ENCODE measurements at regions not wholly inside any gene's neighbourhood (a gene's known extent, or its start where the extent isn't known, plus 50 kb on each side); places are given as distances from the start of the nearest gene placed in this dataset.
A peak's percentile ranks its signal among the peaks of the same experiment; 100 is the strongest.

GRCh38 chr2:238716171-238716570 lies 131.7 kb upstream of the TWIST2 start:
- WGBS (ENCODE audit: extremely low coverage, insufficient coverage, insufficient read length): no CpG with 5 or more reads among the region's 12 CpGs
- H2BK5ac ChIP-seq (ENCODE audit: low read depth, low read length, poor library complexity): no peak overlapping the region
- H3K4me2 ChIP-seq (ENCODE audit: low read length): no peak overlapping the region
- H4K91ac ChIP-seq (ENCODE audit: low read depth, low read length): no peak overlapping the region
- no peak for DNase-seq
- H2BK120ac ChIP-seq (ENCODE audit: insufficient read depth, low read length, poor library complexity): no peak overlapping the region
- H3K9ac ChIP-seq (ENCODE audit: low read length): peak overlapping the region; percentile 32
- H3K23ac ChIP-seq (ENCODE audit: low read length): no peak overlapping the region
- no peaks in the 10 kb centered on the region for H3K27me3 ChIP-seq (ENCODE audit: insufficient read depth, low read length)
- H3K79me1 ChIP-seq (ENCODE audit: low read length): no peaks in the 10 kb centered on the region
- H4K12ac ChIP-seq (ENCODE audit: low read depth, low read length): no peak overlapping the region
- no peak overlapping the region for H4K8ac ChIP-seq (ENCODE audit: low read depth, low read length)
- no peak overlapping the region for H3K14ac ChIP-seq (ENCODE audit: low read length)
- no peaks in the 10 kb centered on the region for H3K4me1 ChIP-seq (ENCODE audit: control insufficient read depth in 1 of 2, insufficient read depth in 2 of 2, low read length in 2 of 2)
- no peaks in the 10 kb centered on the region for H3K79me2 ChIP-seq (ENCODE audit: control insufficient read depth, insufficient read depth, low read length, poor library complexity)
- H3K27ac ChIP-seq (ENCODE audit: low read depth, low read length): no peak overlapping the region
- H3K4ac ChIP-seq (ENCODE audit: low read depth, low read length): no peak overlapping the region
- H3K36me3 ChIP-seq (ENCODE audit: control insufficient read depth in 1 of 2, insufficient read depth in 2 of 2, low read length in 2 of 2): no peaks in the 10 kb centered on the region
- no peak overlapping the region for H3K4me3 ChIP-seq (ENCODE audit: low read depth, low read length)
- no peak overlapping the region for H2BK12ac ChIP-seq (ENCODE audit: low read length)
- no peak overlapping the region for H2AK5ac ChIP-seq (ENCODE audit: low read length)
- H2AFZ ChIP-seq (ENCODE audit: insufficient read depth, low read length, poor library complexity): no peak overlapping the region
- H3K18ac ChIP-seq (ENCODE audit: low read length): no peak overlapping the region
- H3K9me3 ChIP-seq (ENCODE audit: insufficient read depth, low read depth, low read length): peaks cover 6% of the 10 kb centered on the region

GRCh38 chr2:238716585-238716984 lies 131.3 kb upstream of the TWIST2 start:
- H3K23ac ChIP-seq (ENCODE audit: low read length): no peak overlapping the region
- H3K36me3 ChIP-seq (ENCODE audit: control insufficient read depth in 1 of 2, insufficient read depth in 2 of 2, low read length in 2 of 2): no peaks in the 10 kb centered on the region
- no peak for DNase-seq
- no peaks in the 10 kb centered on the region for H3K4me1 ChIP-seq (ENCODE audit: control insufficient read depth in 1 of 2, insufficient read depth in 2 of 2, low read length in 2 of 2)
- no peak overlapping the region for H3K9ac ChIP-seq (ENCODE audit: low read length)
- no peak overlapping the region for H2AFZ ChIP-seq (ENCODE audit: insufficient read depth, low read length, poor library complexity)
- H3K18ac ChIP-seq (ENCODE audit: low read length): no peak overlapping the region
- no peaks in the 10 kb centered on the region for H3K79me2 ChIP-seq (ENCODE audit: control insufficient read depth, insufficient read depth, low read length, poor library complexity)
- no CpG with 5 or more reads among the region's 17 CpGs for WGBS (ENCODE audit: extremely low coverage, insufficient coverage, insufficient read length)
- H3K4ac ChIP-seq (ENCODE audit: low read depth, low read length): no peak overlapping the region
- H4K12ac ChIP-seq (ENCODE audit: low read depth, low read length): no peak overlapping the region
- H2AK5ac ChIP-seq (ENCODE audit: low read length): no peak overlapping the region
- H3K4me2 ChIP-seq (ENCODE audit: low read length): no peak overlapping the region
- H3K9me3 ChIP-seq (ENCODE audit: insufficient read depth, low read depth, low read length): peaks cover 6% of the 10 kb centered on the region
- H3K27ac ChIP-seq (ENCODE audit: low read depth, low read length): no peak overlapping the region
- no peak overlapping the region for H3K4me3 ChIP-seq (ENCODE audit: low read depth, low read length)
- H2BK12ac ChIP-seq (ENCODE audit: low read length): no peak overlapping the region
- no peaks in the 10 kb centered on the region for H3K79me1 ChIP-seq (ENCODE audit: low read length)
- no peaks in the 10 kb centered on the region for H3K27me3 ChIP-seq (ENCODE audit: insufficient read depth, low read length)
- H4K91ac ChIP-seq (ENCODE audit: low read depth, low read length): no peak overlapping the region
- no peak overlapping the region for H2BK120ac ChIP-seq (ENCODE audit: insufficient read depth, low read length, poor library complexity)
- no peak overlapping the region for H4K8ac ChIP-seq (ENCODE audit: low read depth, low read length)
- H3K14ac ChIP-seq (ENCODE audit: low read length): no peak overlapping the region
- H2BK5ac ChIP-seq (ENCODE audit: low read depth, low read length, poor library complexity): no peak overlapping the region

GRCh38 chr2:238717084-238717483 lies 130.8 kb upstream of the TWIST2 start:
- H3K4ac ChIP-seq (ENCODE audit: low read depth, low read length): no peak overlapping the region
- no peak overlapping the region for H4K12ac ChIP-seq (ENCODE audit: low read depth, low read length)
- H4K8ac ChIP-seq (ENCODE audit: low read depth, low read length): no peak overlapping the region
- H3K4me3 ChIP-seq (ENCODE audit: low read depth, low read length): no peak overlapping the region
- H2AK5ac ChIP-seq (ENCODE audit: low read length): no peak overlapping the region
- H2BK120ac ChIP-seq (ENCODE audit: insufficient read depth, low read length, poor library complexity): no peak overlapping the region
- no peaks in the 10 kb centered on the region for H3K27me3 ChIP-seq (ENCODE audit: insufficient read depth, low read length)
- H3K23ac ChIP-seq (ENCODE audit: low read length): no peak overlapping the region
- WGBS (ENCODE audit: extremely low coverage, insufficient coverage, insufficient read length): no CpG with 5 or more reads among the region's 9 CpGs
- no peak overlapping the region for H3K9ac ChIP-seq (ENCODE audit: low read length)
- no peak overlapping the region for H3K14ac ChIP-seq (ENCODE audit: low read length)
- H2BK5ac ChIP-seq (ENCODE audit: low read depth, low read length, poor library complexity): no peak overlapping the region
- H3K9me3 ChIP-seq (ENCODE audit: insufficient read depth, low read depth, low read length): peaks cover 6% of the 10 kb centered on the region
- H3K36me3 ChIP-seq (ENCODE audit: control insufficient read depth in 1 of 2, insufficient read depth in 2 of 2, low read length in 2 of 2): no peaks in the 10 kb centered on the region
- H3K27ac ChIP-seq (ENCODE audit: low read depth, low read length): no peak overlapping the region
- no peak overlapping the region for H2BK12ac ChIP-seq (ENCODE audit: low read length)
- no peak overlapping the region for H2AFZ ChIP-seq (ENCODE audit: insufficient read depth, low read length, poor library complexity)
- no peak for DNase-seq
- H3K79me2 ChIP-seq (ENCODE audit: control insufficient read depth, insufficient read depth, low read length, poor library complexity): no peaks in the 10 kb centered on the region
- H3K4me2 ChIP-seq (ENCODE audit: low read length): no peak overlapping the region
- no peak overlapping the region for H4K91ac ChIP-seq (ENCODE audit: low read depth, low read length)
- H3K18ac ChIP-seq (ENCODE audit: low read length): no peak overlapping the region
- H3K4me1 ChIP-seq (ENCODE audit: control insufficient read depth in 1 of 2, insufficient read depth in 2 of 2, low read length in 2 of 2): no peaks in the 10 kb centered on the region
- H3K79me1 ChIP-seq (ENCODE audit: low read length): no peaks in the 10 kb centered on the region

- Histone ChIP-seq H4K12ac (ENCODE audit: low read depth, low read length) (no peak overlapping the region), H4K8ac (ENCODE audit: low read depth, low read length) (no peak overlapping the region), H3K79me1 (ENCODE audit: low read length) (no peaks in the 10 kb centered on the region), H3K27me3 (ENCODE audit: insufficient read depth, low read length) (no peaks in the 10 kb centered on the region), H3K36me3 (ENCODE audit: control insufficient read depth in 1 of 2, insufficient read depth in 2 of 2, low read length in 2 of 2) (no peaks in the 10 kb centered on the region), H3K9ac (ENCODE audit: low read length) (no peak overlapping the region), H3K4me2 (ENCODE audit: low read length) (no peak overlapping the region), H3K4ac (ENCODE audit: low read depth, low read length) (no peak overlapping the region), H3K14ac (ENCODE audit: low read length) (no peak overlapping the region), H3K18ac (ENCODE audit: low read length) (no peak overlapping the region), H2BK5ac (ENCODE audit: low read depth, low read length, poor library complexity) (no peak overlapping the region), H3K27ac (ENCODE audit: low read depth, low read length) (no peak overlapping the region), H2AFZ (ENCODE audit: insufficient read depth, low read length, poor library complexity) (no peak overlapping the region), H3K23ac (ENCODE audit: low read length) (no peak overlapping the region), H2BK12ac (ENCODE audit: low read length) (no peak overlapping the region), H2BK120ac (ENCODE audit: insufficient read depth, low read length, poor library complexity) (no peak overlapping the region), H2AK5ac (ENCODE audit: low read length) (no peak overlapping the region), H4K91ac (ENCODE audit: low read depth, low read length) (no peak overlapping the region), H3K9me3 (ENCODE audit: insufficient read depth, low read depth, low read length) (peaks cover 3% of the 10 kb centered on the region), H3K4me1 (ENCODE audit: control insufficient read depth in 1 of 2, insufficient read depth in 2 of 2, low read length in 2 of 2) (no peaks in the 10 kb centered on the region), H3K79me2 (ENCODE audit: control insufficient read depth, insufficient read depth, low read length, poor library complexity) (no peaks in the 10 kb centered on the region), H3K4me3 (ENCODE audit: low read depth, low read length) (no peak overlapping the region)
- no CpG with 5 or more reads among the region's 10 CpGs for whole genome bisulfite sequencing (ENCODE audit: extremely low coverage, insufficient coverage, insufficient read length)
- no peak for DNase-seq
These were observed 128.2 kb upstream of the TWIST2 start for GRCh38 chr2:238719641-238720040.

All from trophoblast cell (in vitro differentiated cells and primary cell).